ENCODE measurements at regions not wholly inside any gene's neighbourhood (a gene's known extent, or its start where the extent isn't known, plus 50 kb on each side); places are given as distances from the start of the nearest gene placed in this dataset.
"Not testable (repeated sequence)": the region's sequence is repeated elsewhere in the genome, so short reads cannot be mapped to it uniquely, and the experiment has no call there.

- not testable (repeated sequence) for DNase-seq (ENCODE audit: low spot score)
These were observed 225.2 kb downstream of the NPHP4 start for GRCh38 chr1:5766996-5767395.

GRCh38 chr1:5765997-5766913 is 226.0 kb downstream of the NPHP4 start:
- no peak for DNase-seq (ENCODE audit: low spot score)

- no peak for DNase-seq (ENCODE audit: low spot score)
These were observed 226.7 kb downstream of the NPHP4 start for GRCh38 chr1:5765483-5765882.

GRCh38 chr1:5764959-5765358 is 227.3 kb downstream of the NPHP4 start:
- DNase-seq (ENCODE audit: low spot score): no peak

- no peak for DNase-seq (ENCODE audit: low spot score)
These were observed 227.8 kb downstream of the NPHP4 start for GRCh38 chr1:5764464-5764863.

GRCh38 chr1:5763696-5764370 is 228.4 kb downstream of the NPHP4 start:
- DNase-seq (ENCODE audit: low spot score): no peak

- DNase-seq (ENCODE audit: low spot score): no peak
These were observed 233.2 kb downstream of the NPHP4 start for GRCh38 chr1:5758859-5759578.

- DNase-seq (ENCODE audit: low spot score): no peak
These were observed 234.0 kb downstream of the NPHP4 start for GRCh38 chr1:5758000-5758858.

- DNase-seq (ENCODE audit: low spot score): no peak
These were observed 234.9 kb downstream of the NPHP4 start for GRCh38 chr1:5757187-5757805.

- DNase-seq (ENCODE audit: low spot score): no peak
These were observed 235.6 kb downstream of the NPHP4 start for GRCh38 chr1:5756434-5757186.

- no peak for DNase-seq (ENCODE audit: low spot score)
These were observed 236.6 kb downstream of the NPHP4 start for GRCh38 chr1:5755552-5756125.

- no peak for DNase-seq (ENCODE audit: low spot score)
These were observed 237.2 kb downstream of the NPHP4 start for GRCh38 chr1:5754817-5755551.

- DNase-seq (ENCODE audit: low spot score): no peak
These were observed 238.4 kb downstream of the NPHP4 start for GRCh38 chr1:5753549-5754421.

GRCh38 chr1:5752746-5753548 is 239.3 kb downstream of the NPHP4 start:
- DNase-seq (ENCODE audit: low spot score): no peak

GRCh38 chr1:5751833-5752745 is 240.1 kb downstream of the NPHP4 start:
- no peak for DNase-seq (ENCODE audit: low spot score)

- no peak for DNase-seq (ENCODE audit: low spot score)
These were observed 241.1 kb downstream of the NPHP4 start for GRCh38 chr1:5751163-5751540.
